Type B pancreatic cell (in vitro differentiated cells): ENCODE measurements at regions not wholly inside any gene's neighbourhood (a gene's known extent, or its start where the extent isn't known, plus 50 kb on each side); places are given as distances from the start of the nearest gene placed in this dataset.

ENCODE experiments used
- DNase-seq: peaks from one replicate; pipeline ENCODE4 v3.0.0; 2021; ENCODE audit warnings: mixed read lengths; ENCODE audit not compliant: unreplicated experiment; ENCODE audit errors: extremely low spot score
- H3K27ac Mint-ChIP-seq: 2 replicates; pipeline ENCODE4 v1.8.0; 2021; ENCODE audit warnings: mild to moderate bottlenecking, mixed read lengths
- H3K27me3 Mint-ChIP-seq: 2 replicates; pipeline ENCODE4 v1.8.0; 2021; ENCODE audit warnings: mixed read lengths
- H3K36me3 Mint-ChIP-seq: 2 replicates; pipeline ENCODE4 v1.8.0; 2021; ENCODE audit warnings: mixed read lengths
- H3K4me1 Mint-ChIP-seq: one replicate; pipeline ENCODE4 v1.8.0; 2021; ENCODE audit warnings: mixed read lengths; ENCODE audit not compliant: unreplicated experiment
- H3K4me3 Mint-ChIP-seq: 2 replicates; pipeline ENCODE4 v1.8.0; 2021; ENCODE audit warnings: mild to moderate bottlenecking, mixed read lengths
- H3K9me3 Mint-ChIP-seq: 2 replicates; pipeline ENCODE4 v1.8.0; 2021; ENCODE audit warnings: mixed read lengths
- CTCF ChIP-seq: fragments of 200-600 bp; sonication (generic); conservative IDR thresholded peaks from 2 replicates; pipeline ENCODE4 v1.5.0; 2021; ENCODE audit warnings: antibody characterized with exemption, mild to moderate bottlenecking

- no peak for DNase-seq
- no peak for TF ChIP-seq CTCF
- Mint-ChIP-seq H3K4me3 (no peak overlapping the region), H3K36me3 (no peaks in the 10 kb centered on the region), H3K9me3 (peaks cover 3% of the 10 kb centered on the region), H3K27me3 (no peaks in the 10 kb centered on the region), H3K27ac (no peak overlapping the region), H3K4me1 (peaks cover 10% of the 10 kb centered on the region)
Measured at GRCh38 chr10:75347186-75347585, 54.4 kb downstream of the ZNF503 start.

GRCh38 chr10:75345738-75346137 is 55.8 kb downstream of the ZNF503 start:
- H3K36me3 Mint-ChIP-seq: no peaks in the 10 kb centered on the region
- H3K27ac Mint-ChIP-seq: no peak overlapping the region
- DNase-seq: no peak
- peaks cover 10% of the 10 kb centered on the region for H3K4me1 Mint-ChIP-seq
- TF ChIP-seq CTCF: no peak
- H3K27me3 Mint-ChIP-seq: no peaks in the 10 kb centered on the region
- H3K9me3 Mint-ChIP-seq: no peaks in the 10 kb centered on the region
- no peak overlapping the region for H3K4me3 Mint-ChIP-seq

GRCh38 chr10:75344170-75344569 is 57.4 kb downstream of the ZNF503 start:
- no peak overlapping the region for H3K27ac Mint-ChIP-seq
- TF ChIP-seq CTCF: no peak
- H3K36me3 Mint-ChIP-seq: no peaks in the 10 kb centered on the region
- no peak overlapping the region for H3K4me3 Mint-ChIP-seq
- no peak for DNase-seq
- H3K27me3 Mint-ChIP-seq: peaks cover 2% of the 10 kb centered on the region
- H3K9me3 Mint-ChIP-seq: no peaks in the 10 kb centered on the region
- peaks cover 10% of the 10 kb centered on the region for H3K4me1 Mint-ChIP-seq

- Mint-ChIP-seq H3K27ac (no peak overlapping the region), H3K36me3 (no peaks in the 10 kb centered on the region), H3K4me3 (no peak overlapping the region), H3K9me3 (no peaks in the 10 kb centered on the region), H3K27me3 (peaks cover 4% of the 10 kb centered on the region), H3K4me1 (peaks cover 6% of the 10 kb centered on the region)
- TF ChIP-seq CTCF: no peak
- no peak for DNase-seq
Measured at GRCh38 chr10:75342397-75342796, 59.2 kb downstream of the ZNF503 start.

GRCh38 chr10:75335983-75336382 is 65.6 kb downstream of the ZNF503 start:
- Mint-ChIP-seq H3K9me3 (peaks cover 14% of the 10 kb centered on the region), H3K36me3 (peaks cover 7% of the 10 kb centered on the region), H3K27me3 (peaks cover 4% of the 10 kb centered on the region), H3K27ac (no peak overlapping the region), H3K4me3 (no peak overlapping the region), H3K4me1 (no peaks in the 10 kb centered on the region)
- DNase-seq: no peak
- TF ChIP-seq CTCF: no peak

GRCh38 chr10:75335191-75335590 is 66.4 kb downstream of the ZNF503 start:
- Mint-ChIP-seq H3K27me3 (peaks cover 5% of the 10 kb centered on the region), H3K4me1 (no peaks in the 10 kb centered on the region), H3K36me3 (peaks cover 7% of the 10 kb centered on the region), H3K4me3 (no peak overlapping the region), H3K9me3 (peaks cover 14% of the 10 kb centered on the region), H3K27ac (no peak overlapping the region)
- no peak for DNase-seq
- TF ChIP-seq CTCF: no peak
